ENCODE measurements at regions not wholly inside any gene's neighbourhood (a gene's known extent, or its start where the extent isn't known, plus 50 kb on each side); places are given as distances from the start of the nearest gene placed in this dataset.
"Not testable (repeated sequence)": the region's sequence is repeated elsewhere in the genome, so short reads cannot be mapped to it uniquely, and the experiment has no call there.

DNA sequence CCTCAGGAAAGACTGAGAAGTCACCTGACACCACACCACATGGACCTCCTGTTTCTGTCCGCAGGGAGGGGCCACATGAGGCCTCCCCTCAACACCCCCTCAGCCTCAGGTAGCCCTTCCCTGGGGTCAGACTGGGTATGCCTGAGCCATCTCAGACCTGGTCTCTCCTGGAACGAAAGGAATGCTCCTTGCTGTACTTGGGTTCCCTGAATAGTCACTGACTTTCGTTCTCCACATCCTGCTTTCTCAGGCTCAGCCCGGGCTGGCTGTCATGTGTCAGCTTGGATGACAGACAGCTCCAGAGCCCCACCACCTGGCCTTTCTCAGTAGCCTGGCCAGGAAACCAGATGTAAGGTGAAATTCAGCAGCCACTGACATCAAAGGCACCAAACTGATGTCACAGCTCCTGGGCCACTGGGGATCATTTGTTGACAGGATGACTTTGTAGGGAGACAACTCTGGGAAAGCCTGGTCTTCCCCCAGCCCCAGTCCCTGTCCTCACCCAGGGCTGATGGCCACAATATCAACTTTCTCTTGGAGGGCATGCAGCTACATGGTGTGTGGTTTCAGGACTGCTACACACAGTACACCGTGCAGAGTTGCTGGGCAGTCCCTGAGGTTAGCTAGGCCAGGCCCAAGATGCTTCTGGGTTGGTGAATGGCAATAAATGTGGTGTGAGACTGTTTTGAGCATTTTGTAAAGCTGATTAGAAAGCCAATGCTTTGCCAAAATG is 141.4 kb upstream of the MRPS22 start:
- DNase-seq: no peak

DNA sequence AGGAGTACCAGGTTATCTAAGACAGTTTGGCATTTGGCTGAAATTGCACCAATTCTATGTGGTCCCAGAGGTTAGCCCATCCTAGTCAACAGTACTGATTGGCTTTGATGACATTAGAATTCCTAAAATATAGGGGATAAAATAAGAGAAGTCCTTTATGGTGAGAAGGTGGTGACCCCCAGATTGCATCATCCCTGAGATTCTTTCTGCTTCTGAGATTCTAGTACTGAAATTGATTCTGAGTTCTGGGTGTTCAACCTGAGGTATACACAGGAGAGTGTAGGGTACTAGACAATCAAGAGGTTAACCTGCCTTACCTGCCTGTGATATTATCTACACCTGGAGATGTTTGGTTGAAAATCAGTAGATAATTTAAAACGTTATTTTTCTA is 140.9 kb upstream of the MRPS22 start:
- DNase-seq: no peak

DNA sequence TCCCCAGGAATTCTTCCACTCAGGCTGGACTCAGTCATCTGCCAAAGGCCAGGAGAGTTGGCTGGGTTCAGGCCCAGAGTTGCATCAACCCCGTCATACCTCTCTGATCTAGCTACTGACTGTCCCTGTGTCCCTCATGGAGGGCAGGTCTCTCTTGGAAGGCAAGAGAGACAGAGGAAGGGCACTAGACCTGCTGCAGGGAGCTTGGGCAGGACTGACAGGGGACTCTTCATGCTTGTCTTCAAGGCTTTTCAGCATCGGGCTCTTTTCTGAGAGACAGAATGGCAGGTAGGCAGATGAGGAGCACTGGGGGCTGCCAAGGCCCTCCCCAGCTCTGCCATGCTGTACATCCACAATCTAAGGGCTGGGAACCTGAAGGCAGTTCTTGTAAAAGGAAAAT is 140.1 kb upstream of the MRPS22 start:
- DNase-seq: no peak

DNA sequence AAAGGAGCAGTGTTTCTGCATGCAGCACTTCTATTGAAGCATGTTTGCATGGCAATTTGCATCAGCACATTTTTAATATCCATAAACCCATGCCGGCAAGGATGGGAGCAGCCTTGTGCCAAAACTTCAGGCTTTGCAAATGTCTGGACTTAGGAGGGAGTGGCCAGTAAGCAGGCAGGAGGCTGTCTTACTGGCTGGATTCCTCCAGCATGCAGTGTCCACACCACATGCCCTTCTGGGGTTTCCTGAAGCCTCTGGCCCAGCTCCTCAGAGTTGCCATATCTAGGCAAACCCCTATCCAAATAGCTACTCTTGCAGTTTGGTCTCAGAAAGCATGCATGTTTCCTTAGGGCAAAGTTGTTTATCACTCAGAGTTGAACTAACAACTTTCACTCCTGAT is 139.1 kb upstream of the MRPS22 start:
- DNase-seq: no peak

DNA sequence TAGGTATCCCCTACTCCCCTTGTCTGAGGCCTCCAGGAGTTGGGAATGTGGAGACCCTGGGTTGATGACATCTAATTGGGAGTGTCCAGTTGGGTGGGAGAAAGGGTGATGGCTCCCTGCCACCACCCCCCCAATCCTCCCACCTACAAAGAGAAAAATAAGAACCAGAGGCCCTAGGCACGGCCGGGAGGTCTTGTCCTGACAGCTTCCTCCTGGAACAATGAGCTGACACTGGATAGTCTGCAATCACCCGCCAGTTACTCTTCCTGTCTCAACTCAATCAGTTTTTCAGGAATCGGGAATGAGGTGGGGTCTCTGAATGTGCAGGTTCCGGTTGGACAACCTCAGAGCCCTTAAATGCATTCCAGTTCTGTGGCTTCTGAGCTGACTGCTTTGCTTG is 129.9 kb upstream of the MRPS22 start:
- DNase-seq: no peak

DNA sequence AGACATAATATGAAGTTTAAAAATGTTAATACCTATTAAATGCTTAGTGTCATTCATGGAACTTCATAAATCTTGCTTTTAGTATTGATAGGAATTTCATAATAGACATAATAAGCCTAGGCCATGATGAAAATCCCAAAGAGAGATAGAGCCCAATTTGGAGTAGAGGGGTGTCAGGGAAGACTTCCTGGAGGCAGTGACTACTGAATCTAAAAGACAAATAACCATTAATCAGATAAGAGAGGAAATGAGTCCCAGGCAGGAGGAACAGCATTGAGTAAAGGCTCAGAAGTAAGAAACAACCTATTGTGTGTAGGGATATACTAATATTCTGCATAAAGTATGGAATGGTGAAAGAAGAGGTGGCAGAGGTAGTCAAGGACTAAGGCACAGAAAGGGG is 126.9 kb upstream of the MRPS22 start:
- no peak for DNase-seq

DNA sequence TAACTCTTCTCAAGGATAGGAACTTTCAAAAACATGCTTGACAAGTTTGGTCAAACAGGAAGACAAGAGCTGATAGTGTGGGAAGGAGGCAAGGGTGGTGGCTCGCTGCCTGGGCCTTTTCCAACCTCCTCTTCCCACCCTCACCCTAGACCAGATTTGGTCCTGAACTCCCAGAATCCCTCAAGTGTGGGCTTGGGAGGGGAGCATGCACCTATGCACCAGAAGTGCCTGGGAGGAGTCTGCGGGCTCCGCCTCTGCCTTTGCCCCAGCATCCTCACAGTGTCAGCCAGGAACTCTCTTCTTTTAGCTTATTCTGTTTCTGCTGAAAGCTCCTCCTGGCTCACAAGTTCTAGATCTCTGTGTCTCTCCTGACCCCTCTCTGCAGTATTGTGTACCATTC is 126.2 kb upstream of the MRPS22 start:
- DNase-seq: no peak

DNA sequence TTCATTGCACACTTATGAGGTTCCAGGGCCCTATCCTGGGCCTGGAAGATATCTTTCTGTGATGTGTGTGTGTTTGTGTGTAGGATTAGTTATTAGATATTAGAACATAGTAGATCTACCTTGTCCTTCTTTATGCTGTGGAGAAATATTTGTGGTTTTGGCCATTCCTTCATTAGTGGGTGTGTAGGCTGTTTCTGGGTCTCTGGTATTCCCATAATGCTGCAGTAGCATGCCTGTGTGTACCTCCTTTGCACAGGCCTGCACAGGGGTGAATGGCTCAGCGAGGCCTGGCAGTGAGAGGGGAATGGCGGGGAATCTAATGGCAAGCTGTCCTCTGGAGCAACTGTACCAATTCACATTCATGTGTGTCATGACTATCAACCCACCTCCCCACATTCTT is 125.8 kb upstream of the MRPS22 start:
- DNase-seq: no peak

DNA sequence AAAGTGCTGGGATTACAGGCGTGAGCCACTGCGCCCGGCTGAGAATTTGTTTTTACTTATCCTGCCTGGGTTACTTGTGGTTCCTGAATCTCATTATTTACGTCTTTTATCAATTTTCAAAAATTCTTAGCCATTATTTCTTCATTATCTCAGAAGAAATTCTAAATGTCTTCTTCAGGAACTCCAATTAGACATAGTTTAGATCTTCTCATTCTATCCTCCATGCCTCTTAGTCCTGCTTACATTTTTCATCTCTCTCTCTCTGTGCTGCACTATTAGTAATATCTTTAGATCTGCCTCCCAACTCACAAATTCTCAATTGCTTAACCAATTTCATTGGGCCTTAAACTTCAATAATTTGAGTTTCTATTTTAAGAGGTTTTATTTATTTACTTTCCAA is 124.4 kb upstream of the MRPS22 start:
- DNase-seq: no peak

DNA sequence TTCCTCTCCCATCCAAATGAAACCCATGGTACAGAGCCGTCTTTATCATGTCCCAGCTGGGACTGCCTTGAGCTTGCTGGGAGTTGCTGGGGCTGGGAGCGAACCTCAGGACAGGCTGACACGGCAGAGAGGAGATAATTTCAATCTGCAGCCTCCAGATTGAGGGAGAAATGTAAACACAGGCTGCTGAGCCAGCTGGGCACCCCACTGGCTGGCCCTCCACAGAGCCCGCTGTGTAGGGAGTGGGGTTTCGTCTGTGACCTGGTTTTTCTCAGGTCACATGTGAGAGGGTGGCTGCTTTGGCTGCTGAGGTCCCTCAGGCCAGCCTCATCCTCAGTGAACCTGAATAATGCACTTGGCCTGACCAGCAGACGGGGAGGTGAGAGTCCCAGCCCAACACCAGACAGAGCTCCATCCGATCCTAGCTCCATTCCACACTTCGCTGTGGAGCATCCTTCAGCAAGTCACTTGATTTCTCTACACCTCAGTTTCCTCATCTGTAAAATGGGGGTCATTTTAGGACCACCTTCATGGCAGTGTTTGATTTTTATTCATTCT is 121.6 kb upstream of the MRPS22 start:
- DNase-seq: no peak

DNA sequence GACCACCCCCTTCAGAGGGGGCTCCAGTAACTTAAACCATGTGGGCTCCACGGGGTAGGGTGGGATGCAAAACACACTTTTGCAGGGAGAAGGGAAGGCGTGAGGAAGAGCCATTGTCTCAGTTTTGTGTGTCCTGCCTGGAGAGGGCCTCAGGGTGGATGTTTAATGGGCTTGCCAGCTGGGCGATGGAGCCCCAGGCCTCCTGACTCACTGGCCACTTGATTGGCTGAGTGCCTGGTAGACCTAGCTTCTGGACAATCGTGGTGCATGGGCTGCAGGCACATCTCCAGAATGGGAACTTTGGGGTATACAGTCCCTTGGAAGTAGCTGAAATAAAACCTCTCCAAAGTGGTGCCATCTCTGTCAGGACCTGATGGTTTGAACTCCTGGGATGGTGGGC is 118.3 kb upstream of the MRPS22 start:
- DNase-seq: no peak

DNA sequence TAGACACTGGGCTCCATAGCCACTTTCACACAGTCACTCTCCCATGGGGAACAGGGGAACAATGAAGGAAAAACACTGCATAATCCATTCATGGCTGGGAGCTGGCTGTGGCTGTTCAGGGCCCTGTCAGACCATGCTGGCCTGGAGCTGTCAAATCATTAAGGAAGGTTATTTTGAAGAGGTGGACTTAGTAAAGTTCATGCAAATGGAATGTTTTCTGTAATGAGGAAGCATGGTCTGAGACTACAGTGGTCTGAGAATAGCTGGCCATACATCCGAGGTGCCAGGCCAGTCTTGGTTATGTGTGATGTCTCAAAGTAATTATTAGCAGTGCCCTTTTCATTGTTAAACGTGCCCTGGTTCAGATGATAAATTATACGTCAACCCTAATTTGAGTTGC is 117.1 kb upstream of the MRPS22 start:
- DNase-seq: no peak

DNA sequence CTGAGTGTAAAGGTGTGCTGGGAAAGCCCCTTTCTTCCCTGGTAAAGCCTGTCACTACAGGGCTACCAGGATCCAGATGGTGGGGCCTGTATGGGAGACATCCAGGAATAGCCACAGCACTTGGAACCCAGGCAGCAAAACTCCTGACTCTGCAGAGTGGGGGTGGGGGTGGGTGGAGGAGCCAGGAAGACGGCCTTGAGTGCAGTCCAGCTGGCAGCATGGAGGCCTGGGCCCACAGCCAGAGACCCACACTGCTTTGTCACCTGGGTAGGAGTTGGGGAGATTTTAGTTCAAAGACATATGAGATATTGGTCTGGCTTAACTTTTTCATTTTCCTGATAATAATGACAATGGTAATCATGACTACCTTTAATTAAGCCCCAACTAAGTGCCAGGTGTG is 116.7 kb upstream of the MRPS22 start:
- DNase-seq: no peak

DNA sequence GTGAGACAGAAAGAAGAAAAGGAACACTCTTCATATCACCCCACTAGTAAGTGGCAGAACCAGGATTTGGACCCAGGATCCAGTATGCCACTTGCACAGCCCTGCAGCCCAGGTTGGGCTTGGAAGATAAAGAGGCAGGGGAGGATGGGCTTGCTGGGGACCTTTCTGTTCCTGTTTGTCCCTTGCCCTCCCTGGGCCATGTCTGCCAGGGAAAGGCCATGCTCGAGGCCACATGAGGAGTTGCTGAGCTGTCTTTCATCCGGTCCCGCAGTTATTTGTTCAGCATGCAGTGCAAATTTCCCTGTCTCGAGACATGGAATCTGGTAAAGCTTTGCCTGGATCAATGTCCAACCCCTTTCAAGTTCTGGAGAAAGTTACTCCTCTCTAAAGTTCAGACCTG is 116.0 kb upstream of the MRPS22 start:
- DNase-seq: no peak

DNA sequence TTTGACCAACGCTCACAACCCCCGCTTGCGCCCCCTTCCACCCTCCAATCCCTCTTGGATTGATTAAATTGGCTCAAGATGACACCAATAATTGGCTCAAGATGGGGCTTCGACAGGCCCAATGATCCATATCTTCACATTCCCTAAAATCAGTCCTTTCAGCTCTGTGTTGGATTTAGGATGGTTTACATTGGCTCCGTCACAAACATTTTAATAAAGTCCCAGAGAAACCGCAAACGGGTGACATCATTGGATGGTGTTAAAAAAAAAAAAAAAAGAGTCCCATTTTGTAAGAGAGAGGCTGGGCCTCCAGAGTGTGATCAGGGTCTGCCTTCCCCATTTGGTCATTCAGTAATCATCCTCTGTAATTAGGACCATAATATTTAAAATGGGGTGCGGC is 113.4 kb upstream of the MRPS22 start:
- DNase-seq: no peak

DNA sequence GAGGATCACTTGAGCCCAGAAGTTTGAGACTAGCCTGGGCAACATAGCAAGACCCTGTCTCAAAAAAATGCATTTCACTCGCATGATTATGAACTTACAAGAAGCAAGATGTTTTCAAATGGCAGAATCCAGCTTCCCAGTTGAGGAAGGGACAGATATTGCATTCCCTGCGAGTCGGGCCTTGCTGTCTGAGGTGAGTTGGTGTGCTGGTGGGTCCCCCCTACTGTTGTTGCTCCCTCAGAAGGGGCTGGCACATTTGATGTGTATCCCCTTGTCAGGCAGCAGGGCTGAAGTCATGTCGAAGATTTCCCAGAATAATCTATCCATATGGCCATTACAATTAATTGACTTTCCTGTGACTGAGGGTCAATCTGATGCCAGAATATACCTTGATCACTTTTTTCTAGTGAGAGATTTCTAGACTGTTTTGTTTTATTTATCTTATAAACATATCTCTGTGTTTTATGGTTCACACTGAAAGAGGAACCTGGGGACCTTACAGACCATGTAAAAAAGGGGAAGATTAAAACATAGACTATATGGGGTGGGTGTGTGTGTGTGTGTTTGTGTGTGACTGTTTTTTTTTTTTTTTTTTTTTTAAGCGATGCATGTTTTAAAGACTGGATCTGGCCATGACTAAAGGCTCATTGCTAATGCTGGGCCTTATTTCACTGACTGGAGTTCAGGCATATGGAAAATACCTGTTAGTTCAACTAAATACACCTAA is 112.1 kb upstream of the MRPS22 start:
- DNase-seq: no peak

DNA sequence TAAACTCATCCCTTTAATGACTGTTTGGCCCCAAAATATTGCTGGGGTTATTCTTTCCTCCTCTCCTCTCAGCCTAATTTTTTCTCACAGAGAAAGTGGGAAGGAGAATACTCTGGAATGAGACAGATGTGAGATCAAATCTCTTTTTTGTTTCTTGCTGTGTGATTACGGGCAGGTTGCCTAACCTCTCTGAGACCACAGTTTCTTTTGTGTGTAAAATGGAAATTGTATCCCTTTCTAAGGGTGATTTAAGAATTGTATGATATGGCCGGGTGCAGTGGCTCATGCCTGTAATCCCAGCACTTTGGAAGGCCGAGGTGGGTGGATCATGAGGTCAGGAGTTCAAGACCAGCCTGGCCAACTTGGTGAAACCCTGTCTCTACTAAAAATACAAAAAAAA is 111.5 kb upstream of the MRPS22 start:
- DNase-seq: not testable (repeated sequence)

DNA sequence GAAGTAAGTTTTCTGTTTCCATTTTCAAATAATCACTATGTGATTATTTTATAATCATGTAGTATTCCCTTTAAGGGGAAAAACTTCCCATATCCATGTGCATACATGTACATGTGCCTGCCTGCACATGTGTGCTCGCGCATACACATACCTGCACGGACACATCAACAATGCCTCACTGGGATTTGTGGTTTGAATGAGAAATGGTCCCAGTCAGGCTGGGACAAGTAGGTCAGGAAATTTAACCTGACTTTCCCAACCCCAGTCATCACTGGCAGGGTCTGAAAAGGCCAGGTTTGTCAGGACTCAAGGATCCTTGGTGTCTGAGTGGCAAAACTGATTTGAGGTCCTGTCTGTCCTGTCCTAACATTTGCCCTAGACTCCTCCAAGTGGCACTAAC is 109.3 kb upstream of the MRPS22 start:
- DNase-seq: no peak

DNA sequence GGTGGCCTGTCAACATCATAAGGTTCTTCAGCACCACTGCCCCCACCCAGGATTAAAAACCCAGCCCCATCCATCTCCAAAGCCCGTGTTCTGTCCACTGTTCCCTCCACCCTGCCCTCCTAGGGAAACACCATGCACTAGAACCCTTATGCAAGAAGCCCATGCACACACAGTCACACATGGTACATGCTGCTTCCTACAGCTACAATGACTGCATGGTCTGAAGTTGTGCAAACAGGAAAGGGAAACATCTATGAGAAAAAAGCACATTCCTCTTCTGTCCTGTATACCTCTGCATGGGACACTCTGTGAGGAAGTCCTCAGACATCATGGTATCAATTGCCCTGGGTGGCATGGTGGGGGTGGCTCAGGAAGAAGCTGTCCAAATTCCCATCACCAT is 108.6 kb upstream of the MRPS22 start:
- no peak for DNase-seq

DNA sequence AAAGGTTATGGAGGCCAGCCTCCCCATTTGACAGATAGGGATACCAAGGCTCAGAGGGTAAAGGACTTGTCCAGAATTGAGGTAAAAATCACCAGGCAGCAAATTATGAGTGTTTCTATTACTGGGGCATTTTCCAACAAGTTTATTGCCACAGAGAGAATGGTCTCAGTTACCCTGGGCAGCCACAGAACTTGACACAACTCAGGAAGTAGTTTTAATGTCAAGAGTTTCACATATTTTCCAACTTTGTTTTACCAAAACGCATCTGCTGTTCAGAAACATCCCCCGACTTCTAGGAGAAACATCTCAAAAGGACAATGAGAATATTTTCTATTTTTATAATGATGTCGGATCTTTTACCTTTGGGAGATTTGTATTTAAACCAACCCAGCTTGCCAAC is 107.5 kb upstream of the MRPS22 start:
- DNase-seq: no peak

DNA sequence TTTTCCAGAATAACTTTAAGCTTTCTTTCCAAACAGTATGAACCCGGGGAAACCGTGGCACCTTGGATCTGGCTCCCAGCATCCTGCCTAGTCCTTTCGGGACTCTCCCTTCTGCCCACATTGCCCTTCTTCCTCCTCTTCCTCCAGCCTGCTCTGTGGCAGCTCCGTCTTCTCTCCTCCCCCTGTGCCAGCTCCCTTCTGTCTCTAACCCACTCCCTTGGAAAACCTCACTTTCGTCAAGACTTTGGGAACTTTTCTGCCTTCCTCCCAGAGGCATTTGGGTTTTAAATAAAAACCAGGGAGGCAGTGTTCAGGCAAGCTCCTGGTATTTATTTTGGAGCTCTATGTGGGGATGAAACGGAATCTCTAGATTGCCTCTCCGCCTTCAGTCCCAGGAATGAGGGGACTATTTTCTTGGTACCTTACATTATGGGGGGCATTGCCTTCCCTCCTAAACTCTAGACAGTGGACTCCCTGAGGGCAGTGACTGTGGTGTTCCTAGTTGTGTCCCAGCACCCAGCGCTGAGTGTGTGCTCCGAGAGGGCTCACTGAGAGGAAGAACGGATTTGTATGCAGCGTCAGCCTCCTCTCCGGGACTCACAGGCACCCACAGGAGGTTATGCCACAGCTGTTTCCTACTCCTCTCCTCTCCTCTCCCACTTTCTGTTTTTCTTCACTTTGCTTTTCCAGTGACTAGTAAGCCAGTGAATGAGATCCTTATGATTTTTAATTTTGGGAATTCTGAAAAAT is 105.4 kb upstream of the MRPS22 start:
- DNase-seq: no peak

DNA sequence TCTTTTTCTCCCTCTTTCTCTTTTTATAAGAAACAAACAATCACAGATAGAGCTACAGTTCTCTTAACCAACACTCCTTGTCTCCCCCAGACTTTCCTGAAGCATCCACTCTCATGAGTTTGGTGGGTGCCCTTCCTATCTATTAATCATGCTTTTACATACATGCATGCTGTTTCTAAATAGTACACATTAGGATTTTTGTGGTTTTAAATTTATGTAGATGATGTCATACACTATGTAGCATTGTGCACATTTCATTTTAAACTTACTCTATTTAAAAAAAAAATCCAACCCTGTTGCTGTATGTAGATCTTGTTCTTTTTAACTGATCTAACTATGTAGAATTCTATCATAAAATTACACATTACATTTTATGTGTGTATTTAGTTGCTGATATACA is 104.3 kb upstream of the MRPS22 start:
- DNase-seq: no peak

DNA sequence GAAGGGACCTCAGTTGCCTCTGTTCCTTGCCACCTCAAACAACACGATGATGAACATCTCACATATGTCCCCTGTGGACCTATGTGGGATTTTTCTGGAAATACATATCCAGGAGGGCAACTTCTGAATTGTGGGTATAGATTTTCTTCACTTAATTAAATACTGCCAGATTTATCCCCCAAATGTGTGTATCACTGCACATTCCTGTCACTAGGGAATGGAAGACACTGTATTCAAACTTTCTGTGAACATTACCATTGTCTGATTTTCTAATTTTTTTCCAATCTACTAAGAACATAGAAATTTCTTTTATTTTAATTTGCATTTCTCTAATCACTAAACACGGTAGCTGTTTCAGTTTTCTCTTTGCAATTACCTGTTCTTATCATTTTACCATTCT is 102.0 kb upstream of the MRPS22 start:
- DNase-seq: no peak

DNA sequence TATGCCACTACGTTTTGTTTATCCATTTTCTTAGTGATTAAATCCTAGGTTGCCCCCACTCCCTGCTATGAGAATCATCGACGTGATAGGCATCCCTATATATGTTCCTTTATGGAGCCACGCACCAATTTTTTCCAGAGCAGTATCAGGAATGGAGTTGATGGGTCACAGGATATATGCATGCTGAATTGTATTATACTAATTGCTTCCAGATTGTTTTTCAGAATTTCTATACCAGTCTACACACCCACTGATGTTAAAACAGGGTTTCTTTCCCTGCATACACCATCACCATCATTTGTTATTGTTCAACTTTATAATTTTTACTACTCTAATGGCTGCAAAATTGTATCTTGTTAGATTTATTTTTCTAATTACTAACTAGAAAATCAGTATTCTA is 100.1 kb upstream of the MRPS22 start:
- no peak for DNase-seq
